Stomach (tissue), 8 donors: ENCODE measurements at regions not wholly inside any gene's neighbourhood (a gene's known extent, or its start where the extent isn't known, plus 50 kb on each side); places are given as distances from the start of the nearest gene placed in this dataset.

Experiments
- DNase-seq, 2 donors: peaks; one replicate each; pipeline versions ENCODE4 v3.0.0 to v3.0.0-alpha.2; 2013 to 2019
- H3K27ac ChIP-seq, 5 donors: fragments of 200-600 bp in 4 of 5; sonication (generic) in 4 of 5; one replicate each; pipeline ENCODE4 v1.5.1; 2013 to 2019; ENCODE audit warnings: mild to moderate bottlenecking in 1 of 5, moderate library complexity in 1 of 5
- H3K27me3 ChIP-seq, 3 donors: fragments of 200-600 bp; sonication (generic); one replicate each; pipeline ENCODE4 v1.5.1; 2017 to 2019; ENCODE audit warnings: mixed run types in 1 of 3
- H3K36me3 ChIP-seq, 4 donors: fragments of 200-600 bp; sonication (generic); 1 replicate in 3 of 4; 2 replicates in 1 of 4; pipeline ENCODE4 v1.5.1; 2016 to 2019
- H3K4me1 ChIP-seq, 4 donors: fragments of 200-600 bp; sonication (generic); one replicate each; pipeline ENCODE4 v1.5.1; 2016 to 2019
- H3K4me3 ChIP-seq, 4 donors: fragments of 200-600 bp; sonication (generic) in 3 of 4; one replicate each; pipeline ENCODE4 v1.5.1; 2016 to 2019; ENCODE audit warnings: mild to moderate bottlenecking in 1 of 4
- H3K9me3 ChIP-seq, 4 donors: fragments of 200-600 bp; sonication (generic); one replicate each; pipeline ENCODE4 v1.5.1; 2016 to 2019
- EP300 ChIP-seq: sonication (generic); formaldehyde crosslinking; IDR thresholded peaks from one replicate; pipeline ENCODE4 v1.6.1; 2017; ENCODE audit warnings: antibody characterized with exemption
- POLR2A ChIP-seq, 4 donors: fragments of 450-650 bp; IDR thresholded peaks; one replicate each; pipeline ENCODE4 v1.6.1; 2016; ENCODE audit warnings: antibody characterized with exemption in 4 of 4, control low read depth in 2 of 4, mild to moderate bottlenecking in 1 of 4, moderate library complexity in 1 of 4
- POLR2AphosphoS5 ChIP-seq, 3 donors: sonication (generic); formaldehyde crosslinking; IDR thresholded peaks; one replicate each; pipeline ENCODE4 v1.6.1; 2016; ENCODE audit warnings: antibody characterized with exemption in 3 of 3
- WGBS, 5 donors: extraction: QIAGEN DNeasy Blood & Tissue Kit in 3 of 5; methylation state at CpG; one replicate each; pipeline versions ENCODE4 v1.1.5 to v1.1.7; 2013 to 2018; 5-methylcytosine and 5-hydroxymethylcytosine counted together
- intact Hi-C: fragments of 100-400 bp; cut with DNase I; formaldehyde crosslinking; loops from one replicate; pipeline ENCODE4 v1.15.1; 2023; ENCODE audit warnings: low total_unique reads
- TF ChIP-seq, protein P1 (sequence below), 7 experiments: fragments of 450-650 bp in 4 of 7; fragments of 200-600 bp in 3 of 7; sonication (generic) in 3 of 7; IDR thresholded peaks; one replicate each; pipeline ENCODE4 v1.5.1; 2016 to 2019; ENCODE audit warnings: antibody characterized with exemption in 7 of 7, control low read depth in 2 of 7, mild to moderate bottlenecking in 1 of 7
- donor health status: healthy with polysubstance abuse.
- donor health status: Bipolar disorder and iron deficiency.
- donor health status: healthy.

- DNase-seq = no peak
- no peaks in the 10 kb centered on the region for H3K4me1 ChIP-seq
- no peaks in the 10 kb centered on the region for H3K36me3 ChIP-seq
- H3K27ac ChIP-seq = no peak overlapping the region
- TF ChIP-seq, protein P1, sequence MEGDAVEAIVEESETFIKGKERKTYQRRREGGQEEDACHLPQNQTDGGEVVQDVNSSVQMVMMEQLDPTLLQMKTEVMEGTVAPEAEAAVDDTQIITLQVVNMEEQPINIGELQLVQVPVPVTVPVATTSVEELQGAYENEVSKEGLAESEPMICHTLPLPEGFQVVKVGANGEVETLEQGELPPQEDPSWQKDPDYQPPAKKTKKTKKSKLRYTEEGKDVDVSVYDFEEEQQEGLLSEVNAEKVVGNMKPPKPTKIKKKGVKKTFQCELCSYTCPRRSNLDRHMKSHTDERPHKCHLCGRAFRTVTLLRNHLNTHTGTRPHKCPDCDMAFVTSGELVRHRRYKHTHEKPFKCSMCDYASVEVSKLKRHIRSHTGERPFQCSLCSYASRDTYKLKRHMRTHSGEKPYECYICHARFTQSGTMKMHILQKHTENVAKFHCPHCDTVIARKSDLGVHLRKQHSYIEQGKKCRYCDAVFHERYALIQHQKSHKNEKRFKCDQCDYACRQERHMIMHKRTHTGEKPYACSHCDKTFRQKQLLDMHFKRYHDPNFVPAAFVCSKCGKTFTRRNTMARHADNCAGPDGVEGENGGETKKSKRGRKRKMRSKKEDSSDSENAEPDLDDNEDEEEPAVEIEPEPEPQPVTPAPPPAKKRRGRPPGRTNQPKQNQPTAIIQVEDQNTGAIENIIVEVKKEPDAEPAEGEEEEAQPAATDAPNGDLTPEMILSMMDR (IDR thresholded peaks at IDR 0.05) = no peak
- TF ChIP-seq POLR2AphosphoS5 (IDR thresholded peaks at IDR 0.05) (no peak), POLR2A (IDR thresholded peaks at IDR 0.05) (no peak), EP300 (no peak)
- no peak overlapping the region for H3K4me3 ChIP-seq
- no peaks in the 10 kb centered on the region for H3K9me3 ChIP-seq
- 78 to 84% (median 80%) methylated on average over 2 of the region's 2 CpGs for WGBS, 5 donors
- intact Hi-C loops = no loop called here
- H3K27me3 ChIP-seq = peaks cover 0 to 26% (median 0%) of the 10 kb centered on the region in 3 donors
Observed at GRCh38 chr15:98150084-98150483, 189.6 kb downstream of the ARRDC4 start.

DNA sequence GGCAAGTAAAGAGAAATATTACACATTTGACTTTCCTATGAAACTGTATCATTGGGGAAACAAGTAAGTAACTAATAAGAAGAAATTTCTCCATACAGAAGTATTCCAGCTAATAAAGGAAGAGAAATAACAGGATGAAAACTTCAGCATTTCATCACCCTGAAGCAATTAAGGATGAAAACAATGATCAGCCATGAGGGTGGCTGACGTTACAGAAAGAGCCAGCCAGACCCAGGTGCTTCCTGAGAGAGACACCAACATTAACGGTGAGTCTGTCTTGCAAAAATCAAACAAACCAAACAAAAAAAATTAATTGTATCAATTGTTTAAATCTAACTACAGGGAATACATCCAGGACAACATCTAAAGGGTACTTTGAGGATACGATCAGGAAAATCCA is 190.0 kb downstream of the ARRDC4 start:
- Histone ChIP-seq H3K36me3 (no peaks in the 10 kb centered on the region), H3K27me3 (peaks cover 0 to 26% (median 0%) of the 10 kb centered on the region in 3 donors), H3K4me1 (no peaks in the 10 kb centered on the region), H3K9me3 (no peaks in the 10 kb centered on the region), H3K27ac (no peak overlapping the region), H3K4me3 (no peak overlapping the region)
- no peak for DNase-seq
- TF ChIP-seq, protein P1 (IDR thresholded peaks at IDR 0.05) = no peak
- TF ChIP-seq EP300 (no peak), POLR2AphosphoS5 (IDR thresholded peaks at IDR 0.05) (no peak), POLR2A (IDR thresholded peaks at IDR 0.05) (no peak)
- 31 to 46% (median 37%) methylated on average over 3 of the region's 3 CpGs for WGBS, 5 donors
- intact Hi-C loops = no loop called here

DNA sequence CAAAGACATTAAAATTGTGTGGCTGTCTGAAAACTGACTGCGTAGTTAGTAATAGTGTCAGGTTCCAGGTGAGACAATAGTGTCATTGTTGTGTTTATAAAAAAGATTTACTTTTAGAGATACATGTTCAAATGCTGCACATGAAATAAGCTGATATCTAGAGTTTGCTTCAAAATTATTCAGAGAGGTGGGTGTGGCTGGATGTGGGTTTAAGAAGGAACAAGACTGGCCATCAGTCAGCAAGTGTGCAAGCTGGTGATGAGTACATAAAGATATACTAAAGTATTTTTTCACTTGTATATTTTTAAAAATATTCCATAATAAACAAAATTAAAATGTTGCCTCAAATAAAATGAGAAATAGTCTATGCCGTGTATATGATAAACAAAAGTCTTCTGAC is 190.6 kb downstream of the ARRDC4 start:
- TF ChIP-seq POLR2A (IDR thresholded peaks at IDR 0.05) (no peak), POLR2AphosphoS5 (IDR thresholded peaks at IDR 0.05) (no peak), EP300 (no peak)
- TF ChIP-seq, protein P1 (IDR thresholded peaks at IDR 0.05) = no peak
- Histone ChIP-seq H3K4me1 (no peaks in the 10 kb centered on the region), H3K27me3 (peaks cover 0 to 20% (median 0%) of the 10 kb centered on the region in 3 donors), H3K4me3 (no peak overlapping the region), H3K9me3 (no peaks in the 10 kb centered on the region), H3K36me3 (no peaks in the 10 kb centered on the region), H3K27ac (no peak overlapping the region)
- intact Hi-C loops = no loop called here
- DNase-seq = no peak
- WGBS, 5 donors = 66 to 83% (median 78%) methylated on average over 2 of the region's 2 CpGs

- TF ChIP-seq POLR2A (IDR thresholded peaks at IDR 0.05) = no peak
- TF ChIP-seq, protein P1 (IDR thresholded peaks at IDR 0.05) = no peak
- TF ChIP-seq POLR2AphosphoS5 (IDR thresholded peaks at IDR 0.05) = no peak
- no peak for TF ChIP-seq EP300
- Histone ChIP-seq H3K9me3 (no peaks in the 10 kb centered on the region), H3K4me3 (no peak overlapping the region), H3K4me1 (no peaks in the 10 kb centered on the region), H3K27ac (no peak overlapping the region), H3K27me3 (peaks cover 0 to 16% (median 0%) of the 10 kb centered on the region in 3 donors), H3K36me3 (no peaks in the 10 kb centered on the region)
- intact Hi-C loops = no loop called here
- DNase-seq = no peak
Observed at GRCh38 chr15:98152156-98152555, 191.7 kb downstream of the ARRDC4 start.
